Neuronal stem cell (in vitro differentiated cells): ENCODE measurements at regions not wholly inside any gene's neighbourhood (a gene's known extent, or its start where the extent isn't known, plus 50 kb on each side); places are given as distances from the start of the nearest gene placed in this dataset.
"Not testable (repeated sequence)": the region's sequence is repeated elsewhere in the genome, so short reads cannot be mapped to it uniquely, and the experiment has no call there.

Experiments used
- DNase-seq: peaks from one replicate; pipeline ENCODE4 v3.0.0-alpha.2; 2013; ENCODE audit warnings: low spot score
- H2AFZ ChIP-seq: one replicate; pipeline ENCODE4 v1.6.1; 2013; ENCODE audit warnings: mild to moderate bottlenecking, low read length, inconsistent platforms
- H2AK5ac ChIP-seq: 2 replicates; pipeline ENCODE4 v1.6.1; 2013; ENCODE audit warnings: low read depth, mild to moderate bottlenecking, inconsistent platforms, low read length, moderate library complexity, mixed read lengths
- H2BK120ac ChIP-seq: 2 replicates; pipeline ENCODE4 v1.6.1; 2013; ENCODE audit warnings: low read depth, mild to moderate bottlenecking, inconsistent platforms, low read length, moderate library complexity, mixed read lengths
- H2BK12ac ChIP-seq: one replicate; pipeline ENCODE4 v1.6.1; 2013; ENCODE audit warnings: low read length, inconsistent platforms
- H2BK15ac ChIP-seq: 2 replicates; pipeline ENCODE4 v1.6.1; 2013; ENCODE audit warnings: mild to moderate bottlenecking, low read length, inconsistent platforms, mixed read lengths
- H2BK5ac ChIP-seq: one replicate; pipeline ENCODE4 v1.6.1; 2013; ENCODE audit warnings: inconsistent platforms, mild to moderate bottlenecking, low read length, moderate library complexity
- H3K14ac ChIP-seq: one replicate; pipeline ENCODE4 v1.6.1; 2013; ENCODE audit warnings: low read length, inconsistent platforms
- H3K18ac ChIP-seq: 2 replicates; pipeline ENCODE4 v1.6.1; 2013; ENCODE audit warnings: low read length, inconsistent platforms
- H3K23ac ChIP-seq: 2 replicates; pipeline ENCODE4 v1.6.1; 2013; ENCODE audit warnings: low read depth, mild to moderate bottlenecking, mixed read lengths, low read length, inconsistent platforms; ENCODE audit not compliant: poor library complexity
- H3K27ac ChIP-seq: replicated peaks from 3 replicates; pipeline ENCODE4 v1.5.1; 2013; ENCODE audit warnings: low read length, inconsistent platforms
- H3K27me3 ChIP-seq, 3 experiments: 2 replicates each; pipeline ENCODE4 v1.6.1; 2013; ENCODE audit warnings: low read length in 3 of 3, mild to moderate bottlenecking in 2 of 3, inconsistent platforms in 1 of 3, low read depth in 1 of 3, mixed read lengths in 1 of 3, moderate library complexity in 1 of 3; ENCODE audit not compliant: control insufficient read depth in 3 of 3, insufficient read depth in 3 of 3
- H3K36me3 ChIP-seq, 2 donors: replicated peaks in 1 of 2; 2 replicates each; pipeline ENCODE4 v1.6.1; 2013; ENCODE audit warnings: low read length in 2 of 2; ENCODE audit not compliant: control insufficient read depth in 2 of 2, insufficient read depth in 2 of 2
- H3K4ac ChIP-seq: 2 replicates; pipeline ENCODE4 v1.6.1; 2013; ENCODE audit warnings: inconsistent platforms, mild to moderate bottlenecking, low read length, moderate library complexity
- H3K4me1 ChIP-seq, 2 donors: 1 replicate in 1 of 2; 2 replicates in 1 of 2; pipeline ENCODE4 v1.6.1; 2013; ENCODE audit warnings: low read length in 2 of 2, low read depth in 1 of 2; ENCODE audit not compliant: control insufficient read depth in 2 of 2, insufficient read depth in 1 of 2
- H3K4me2 ChIP-seq: one replicate; pipeline ENCODE4 v1.6.1; 2013; ENCODE audit warnings: mild to moderate bottlenecking, low read length, inconsistent platforms; ENCODE audit not compliant: insufficient read depth, poor library complexity, severe bottlenecking
- H3K4me3 ChIP-seq, 2 donors: 2 replicates each; pipeline ENCODE4 v1.5.1; 2013; ENCODE audit warnings: low read length in 2 of 2, mild to moderate bottlenecking in 2 of 2, inconsistent platforms in 1 of 2, moderate library complexity in 1 of 2
- H3K79me1 ChIP-seq: one replicate; pipeline ENCODE4 v1.6.1; 2013; ENCODE audit warnings: low read depth, mild to moderate bottlenecking, inconsistent platforms, low read length, moderate library complexity
- H3K9ac ChIP-seq: one replicate; pipeline ENCODE4 v1.6.1; 2013; ENCODE audit warnings: mild to moderate bottlenecking, low read depth, low read length, inconsistent platforms; ENCODE audit not compliant: poor library complexity
- H3K9me3 ChIP-seq, 2 donors: replicated peaks in 1 of 2; 2 replicates each; pipeline versions ENCODE3 to v1.6.1; 2013; ENCODE audit warnings: low read length in 2 of 2, mild to moderate bottlenecking in 2 of 2, inconsistent platforms in 1 of 2, low read depth in 1 of 2, mixed read lengths in 1 of 2, moderate library complexity in 1 of 2; ENCODE audit not compliant: control insufficient read depth in 2 of 2, insufficient read depth in 1 of 2
- H4K8ac ChIP-seq: one replicate; pipeline ENCODE4 v1.6.1; 2013; ENCODE audit warnings: low read depth, mild to moderate bottlenecking, inconsistent platforms, low read length, moderate library complexity
- H4K91ac ChIP-seq: one replicate; pipeline ENCODE4 v1.6.1; 2013; ENCODE audit warnings: low read length, low read depth, mild to moderate bottlenecking, inconsistent platforms; ENCODE audit not compliant: poor library complexity
- WGBS, 2 donors: extraction: QIAGEN DNeasy Blood & Tissue Kit; methylation state at CpG; one replicate each; pipeline ENCODE4 v1.1.7; 2013; ENCODE audit warnings: missing lambda C conversion rate in 2 of 2, mixed read lengths in 1 of 2; ENCODE audit not compliant: insufficient read length in 2 of 2, insufficient replicate concordance in 1 of 2; ENCODE audit errors: extremely low coverage in 2 of 2; 5-methylcytosine and 5-hydroxymethylcytosine counted together

DNA sequence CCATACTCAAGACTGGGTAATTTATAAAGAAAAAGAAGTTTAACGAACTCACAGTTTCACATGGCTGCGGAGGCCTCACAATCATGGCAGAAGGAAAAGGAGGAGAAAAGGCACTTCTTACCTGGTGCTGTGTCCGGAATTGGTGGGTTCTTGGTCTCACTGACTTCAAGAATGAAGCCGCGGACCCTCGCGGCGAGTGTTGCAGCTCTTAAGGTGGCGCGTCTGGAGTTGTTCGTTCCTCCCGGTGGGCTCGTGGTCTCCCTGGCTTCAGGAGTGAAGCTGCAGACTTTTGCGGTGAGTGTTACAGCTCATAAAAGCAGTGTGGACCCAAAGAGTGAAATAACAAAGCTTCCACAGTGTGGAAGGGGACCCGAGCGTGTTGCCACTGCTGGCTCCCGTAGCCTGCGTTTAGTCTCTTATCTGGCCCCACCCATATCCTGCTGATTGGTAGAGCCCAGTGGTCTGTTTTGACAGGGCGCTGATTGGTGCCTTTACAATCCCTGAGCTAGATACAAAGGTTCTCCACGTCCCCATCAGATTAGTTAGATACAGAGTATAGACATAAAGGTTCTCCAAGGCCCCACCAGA lies 846.0 kb downstream of the CDH18 start:
- WGBS, 2 donors: no CpG with 5 or more reads among the region's 20 CpGs
- not testable (repeated sequence) for H3K4me3 ChIP-seq, H2BK120ac ChIP-seq, H2AK5ac ChIP-seq, H3K23ac ChIP-seq, H4K91ac ChIP-seq, DNase-seq, H3K14ac ChIP-seq, H3K36me3 ChIP-seq, H3K4ac ChIP-seq, H3K79me1 ChIP-seq, H4K8ac ChIP-seq, H3K9ac ChIP-seq, H2BK15ac ChIP-seq, H2AFZ ChIP-seq, H3K18ac ChIP-seq, H3K4me1 ChIP-seq, H3K27me3 ChIP-seq, H2BK12ac ChIP-seq, H3K27ac ChIP-seq, H3K4me2 ChIP-seq, H3K9me3 ChIP-seq, H2BK5ac ChIP-seq

DNA sequence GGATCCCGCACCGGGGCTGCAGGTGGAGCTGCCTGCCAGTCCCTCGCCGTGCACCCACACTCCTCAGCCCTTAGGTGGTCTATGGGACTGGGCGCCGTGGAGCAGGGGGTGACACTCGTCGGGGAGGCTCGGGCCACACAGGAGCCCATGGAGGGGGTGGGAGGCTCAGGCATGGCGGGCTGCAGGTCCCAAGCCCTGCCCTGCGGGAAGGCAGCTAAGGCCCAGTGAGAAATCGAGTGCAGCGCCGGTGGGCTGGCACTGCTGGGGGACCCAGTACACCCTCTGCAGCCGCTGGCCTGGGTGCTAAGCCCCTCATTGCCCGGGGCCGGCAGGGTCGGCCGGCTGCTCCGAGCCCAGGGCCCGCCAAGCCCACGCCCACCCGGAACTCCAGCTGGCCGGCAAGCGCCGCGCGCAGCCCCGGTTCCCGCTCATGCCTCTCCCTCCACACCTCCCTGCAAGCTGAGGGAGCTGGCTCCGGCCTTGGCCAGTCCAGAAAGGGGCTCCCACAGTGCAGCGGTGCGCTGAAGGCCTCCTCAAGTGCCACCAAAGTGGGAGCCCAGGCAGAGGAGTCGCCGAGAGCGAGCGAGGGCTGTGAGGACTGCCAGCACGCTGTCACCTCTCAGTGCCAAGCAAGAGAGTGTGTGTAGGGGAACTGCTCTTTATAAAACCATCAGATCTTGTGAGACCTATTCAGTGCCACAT lies 845.1 kb downstream of the CDH18 start:
- H3K36me3 ChIP-seq, H3K4me1 ChIP-seq, H2AFZ ChIP-seq, H4K8ac ChIP-seq, H3K9ac ChIP-seq, H2BK12ac ChIP-seq, H3K14ac ChIP-seq, H3K4me2 ChIP-seq, H2BK5ac ChIP-seq, H4K91ac ChIP-seq, H2AK5ac ChIP-seq, H3K27me3 ChIP-seq, DNase-seq, H3K23ac ChIP-seq, H3K27ac ChIP-seq, H3K9me3 ChIP-seq, H3K18ac ChIP-seq, H2BK15ac ChIP-seq, H3K79me1 ChIP-seq, H3K4ac ChIP-seq, H3K4me3 ChIP-seq, H2BK120ac ChIP-seq: not testable (repeated sequence)
- WGBS, 2 donors: no CpG with 5 or more reads among the region's 38 CpGs

- Histone ChIP-seq H2BK5ac (no peak overlapping the region), H4K8ac (no peak overlapping the region), H2AK5ac (no peak overlapping the region), H3K4me1 (no peaks in the 10 kb centered on the region), H3K18ac (no peak overlapping the region), H2BK120ac (no peak overlapping the region), H3K4me3 (no peak overlapping the region), H3K36me3 (no peaks in the 10 kb centered on the region), H3K4me2 (no peak overlapping the region), H2BK12ac (no peak overlapping the region), H3K4ac (no peak overlapping the region), H3K9me3 (no peaks in the 10 kb centered on the region), H3K27ac (no peak overlapping the region), H3K27me3 (no peaks in the 10 kb centered on the region), H3K79me1 (no peaks in the 10 kb centered on the region), H3K23ac (no peak overlapping the region), H2BK15ac (no peak overlapping the region), H3K14ac (no peak overlapping the region), H4K91ac (no peak overlapping the region), H3K9ac (no peak overlapping the region), H2AFZ (no peak overlapping the region)
- WGBS, 2 donors: no CpG with 5 or more reads among the region's 4 CpGs
- no peak for DNase-seq
Measured at GRCh38 chr5:19143935-19144334, 844.1 kb downstream of the CDH18 start.

GRCh38 chr5:19169426-19169825 lies 818.6 kb downstream of the CDH18 start:
- Histone ChIP-seq H3K27me3 (no peaks in the 10 kb centered on the region), H3K27ac (no peak overlapping the region), H3K18ac (no peak overlapping the region), H2BK15ac (no peak overlapping the region), H2AFZ (no peak overlapping the region), H4K91ac (no peak overlapping the region), H2AK5ac (no peak overlapping the region), H3K4me2 (no peak overlapping the region), H2BK12ac (no peak overlapping the region), H3K79me1 (no peaks in the 10 kb centered on the region), H3K4ac (no peak overlapping the region), H2BK120ac (no peak overlapping the region), H3K23ac (no peak overlapping the region), H3K4me1 (no peaks in the 10 kb centered on the region), H3K14ac (no peak overlapping the region), H3K4me3 (no peak overlapping the region), H4K8ac (no peak overlapping the region), H3K36me3 (no peaks in the 10 kb centered on the region), H2BK5ac (no peak overlapping the region), H3K9me3 (no peaks in the 10 kb centered on the region), H3K9ac (no peak overlapping the region)
- DNase-seq: no peak
